ENCODE measurements at regions not wholly inside any gene's neighbourhood (a gene's known extent, or its start where the extent isn't known, plus 50 kb on each side); places are given as distances from the start of the nearest gene placed in this dataset.

DNA sequence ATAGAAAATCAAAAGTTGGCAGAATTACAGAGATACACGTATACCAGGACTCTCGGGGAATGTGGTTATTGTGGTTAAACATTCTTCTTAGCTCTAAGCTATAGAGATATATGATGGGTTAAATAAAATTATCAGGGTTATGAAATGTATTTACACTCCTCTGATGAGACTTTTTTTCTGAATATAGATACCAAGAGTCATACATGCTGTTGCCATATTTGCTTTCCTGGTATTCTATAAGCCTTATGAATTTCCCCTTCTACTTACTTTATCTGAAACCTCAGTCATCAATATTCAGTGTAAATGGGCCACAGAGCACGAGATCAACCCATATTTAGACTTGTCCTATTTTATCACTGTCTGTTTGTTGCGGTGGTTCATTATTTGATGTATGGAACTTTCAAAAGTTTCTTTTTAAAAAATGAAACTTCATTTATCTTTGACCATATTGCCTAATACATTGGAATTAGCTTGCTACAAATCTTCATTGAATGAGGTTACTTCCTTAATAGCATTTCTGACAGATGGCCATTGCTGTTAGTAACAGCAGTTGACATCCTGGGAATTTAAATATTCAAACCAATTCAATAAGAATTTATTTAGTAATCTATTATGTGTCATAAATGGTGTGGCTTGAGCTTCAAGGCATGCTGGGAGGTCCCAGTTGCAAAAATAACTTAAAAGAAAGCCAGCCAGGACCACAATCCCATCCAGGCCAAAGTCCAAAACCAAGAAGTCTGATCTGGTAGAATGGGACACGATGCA, 393.5 kb downstream of the PCNX1 start:
- Histone ChIP-seq H3K9me1 (replicated peaks; ENCODE audit: control insufficient read depth, extremely low read depth, insufficient read depth, low read length) (no peaks in the 10 kb centered on the region), H4K20me1 (replicated peaks; ENCODE audit: control insufficient read depth, extremely low read depth, insufficient read depth, low read length) (no peaks in the 10 kb centered on the region), H2AFZ (ENCODE audit: low read depth, low read length) (no peak overlapping the region), H3K9ac (replicated peaks; ENCODE audit: extremely low read depth, insufficient read depth, low read length) (no peak overlapping the region), H3K36me3 (ENCODE audit: control insufficient read depth in 2 of 2, extremely low read depth in 1 of 2, insufficient read depth in 2 of 2, low read length in 2 of 2) (no peaks in the 10 kb centered on the region), H3K27ac (ENCODE audit: insufficient read depth, low read depth, low read length) (no peak overlapping the region), H3K4me3 (replicated peaks in 1 of 3; ENCODE audit: insufficient read depth in 1 of 3, low read depth in 1 of 3, low read length in 3 of 3) (no peak overlapping the region), H3K27me3 (ENCODE audit: control insufficient read depth in 2 of 2, insufficient read depth in 2 of 2, low read length in 2 of 2) (peaks cover 0 to 3% of the 10 kb centered on the region in 2 experiments), H3K79me2 (ENCODE audit: control insufficient read depth, insufficient read depth, low read length) (no peaks in the 10 kb centered on the region), H3K9me3 (replicated peaks; ENCODE audit: control insufficient read depth, insufficient read depth, low read length) (no peaks in the 10 kb centered on the region), H3K4me1 (ENCODE audit: control insufficient read depth, extremely low read depth, insufficient read depth, low read length) (no peaks in the 10 kb centered on the region), H3K4me2 (ENCODE audit: insufficient read depth, low read length) (no peak overlapping the region)
- CTCF ChIA-PET = interaction anchor here (1.0 kb wide), 1 partner anchor 9 kb away, joined by 3 read pairs; no protein-coding TSS in a partner anchor
- POLR2A ChIA-PET = no interaction called here
- no peak for DNase-seq (ENCODE audit: low read depth, low spot score)
- intact Hi-C loops (cut with micrococcal nuclease) (no loop called here), dilution Hi-C loops (cut with MboI; ENCODE audit: extremely low pct_ligation_motif_present, low sequenced_read_pairs) (no loop called here)
- no peak for FAIRE-seq
- BruUV-seq (replicated peaks) = no TSS peak
- TF ChIP-seq JUN (IDR thresholded peaks at IDR 0.05; ENCODE audit: borderline replicate concordance, insufficient read depth, insufficient read length, low read depth) (no peak), MYC (IDR thresholded peaks at IDR 0.05; ENCODE audit: low read depth, low read length) (no peak), POLR2A (IDR thresholded peaks at IDR 0.05; ENCODE audit: low read depth, low read length) (no peak), GATA2 (IDR thresholded peaks at IDR 0.05; ENCODE audit: insufficient read depth, insufficient read length, low read depth, low read length) (no peak), FOS (IDR thresholded peaks at IDR 0.05; ENCODE audit: borderline replicate concordance, insufficient read depth, low read length) (no peak)
- TF ChIP-seq, protein P1, sequence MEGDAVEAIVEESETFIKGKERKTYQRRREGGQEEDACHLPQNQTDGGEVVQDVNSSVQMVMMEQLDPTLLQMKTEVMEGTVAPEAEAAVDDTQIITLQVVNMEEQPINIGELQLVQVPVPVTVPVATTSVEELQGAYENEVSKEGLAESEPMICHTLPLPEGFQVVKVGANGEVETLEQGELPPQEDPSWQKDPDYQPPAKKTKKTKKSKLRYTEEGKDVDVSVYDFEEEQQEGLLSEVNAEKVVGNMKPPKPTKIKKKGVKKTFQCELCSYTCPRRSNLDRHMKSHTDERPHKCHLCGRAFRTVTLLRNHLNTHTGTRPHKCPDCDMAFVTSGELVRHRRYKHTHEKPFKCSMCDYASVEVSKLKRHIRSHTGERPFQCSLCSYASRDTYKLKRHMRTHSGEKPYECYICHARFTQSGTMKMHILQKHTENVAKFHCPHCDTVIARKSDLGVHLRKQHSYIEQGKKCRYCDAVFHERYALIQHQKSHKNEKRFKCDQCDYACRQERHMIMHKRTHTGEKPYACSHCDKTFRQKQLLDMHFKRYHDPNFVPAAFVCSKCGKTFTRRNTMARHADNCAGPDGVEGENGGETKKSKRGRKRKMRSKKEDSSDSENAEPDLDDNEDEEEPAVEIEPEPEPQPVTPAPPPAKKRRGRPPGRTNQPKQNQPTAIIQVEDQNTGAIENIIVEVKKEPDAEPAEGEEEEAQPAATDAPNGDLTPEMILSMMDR (IDR thresholded peaks at IDR 0.05; ENCODE audit: extremely low read depth in 1 of 2, insufficient read depth in 1 of 2, low read depth in 1 of 2, low read length in 2 of 2) = no peak
